Epithelial cell of esophagus (primary cell): ENCODE measurements at regions not wholly inside any gene's neighbourhood (a gene's known extent, or its start where the extent isn't known, plus 50 kb on each side); places are given as distances from the start of the nearest gene placed in this dataset.
"Not testable (repeated sequence)": the region's sequence is repeated elsewhere in the genome, so short reads cannot be mapped to it uniquely, and the experiment has no call there.

Experiments
- DNase-seq: peaks from one replicate; pipeline ENCODE4 v3.0.0; 2010; ENCODE audit warnings: low read depth
- H3K4me3 ChIP-seq: 2 replicates; pipeline ENCODE4 v1.5.1; 2011; ENCODE audit warnings: mild to moderate bottlenecking, low read length, control low read depth
- CTCF ChIP-seq: IDR thresholded peaks from 2 replicates; pipeline ENCODE4 v1.5.1; 2011; ENCODE audit warnings: low read depth, mild to moderate bottlenecking, low read length, control low read depth, inconsistent platforms; ENCODE audit not compliant: insufficient read depth; ENCODE audit errors: missing control alignments

GRCh38 chrX:26915064-26915463 is 548.1 kb downstream of the PPP4R3C start:
- peak; percentile 67 for DNase-seq
- H3K4me3 ChIP-seq, result no peak overlapping the region
- no peak for TF ChIP-seq CTCF

GRCh38 chrX:26914232-26914631 is 548.9 kb downstream of the PPP4R3C start:
- no peak for DNase-seq
- H3K4me3 ChIP-seq, result no peak overlapping the region
- TF ChIP-seq CTCF, result no peak

- not testable (repeated sequence) for H3K4me3 ChIP-seq
These were observed 551.4 kb downstream of the PPP4R3C start for GRCh38 chrX:26911785-26912184.

GRCh38 chrX:26909728-26910127 is 553.4 kb downstream of the PPP4R3C start:
- no peak for DNase-seq
- TF ChIP-seq CTCF, result no peak
- no peak overlapping the region for H3K4me3 ChIP-seq

More at GRCh38 chrX:26911785-26912184, 551.4 kb downstream of the PPP4R3C start:
- DNase-seq, result not testable (repeated sequence)

GRCh38 chrX:26908218-26908617 is 554.9 kb downstream of the PPP4R3C start:
- TF ChIP-seq CTCF, result no peak
- no peak for DNase-seq
- H3K4me3 ChIP-seq, result no peak overlapping the region

GRCh38 chrX:26889574-26889973 is 573.6 kb downstream of the PPP4R3C start:
- no peak for DNase-seq
- TF ChIP-seq CTCF, result no peak
- H3K4me3 ChIP-seq, result no peak overlapping the region

GRCh38 chrX:26873736-26874135 is 589.4 kb downstream of the PPP4R3C start:
- H3K4me3 ChIP-seq, result no peak overlapping the region
- TF ChIP-seq CTCF, result no peak
- no peak for DNase-seq

GRCh38 chrX:26871967-26872366 is 591.2 kb downstream of the PPP4R3C start:
- no peak overlapping the region for H3K4me3 ChIP-seq
- no peak for DNase-seq
- TF ChIP-seq CTCF, result no peak
